Spinal cord (tissue), 9 donors: ENCODE measurements at regions not wholly inside any gene's neighbourhood (a gene's known extent, or its start where the extent isn't known, plus 50 kb on each side); places are given as distances from the start of the nearest gene placed in this dataset.

Source experiments
- DNase-seq, 6 donors: peaks; one replicate each; pipeline versions ENCODE4 v3.0.0 to v3.0.0-alpha.2; 2013 to 2015; ENCODE audit warnings: low spot score in 6 of 6, low read depth in 4 of 6
- H3K27ac ChIP-seq: one replicate; pipeline ENCODE4 v1.5.1; 2013; ENCODE audit warnings: low read depth, low read length, control low read depth
- H3K27me3 ChIP-seq: one replicate; pipeline ENCODE4 v1.6.1; 2013; ENCODE audit warnings: low read length; ENCODE audit not compliant: control insufficient read depth, insufficient read depth
- H3K36me3 ChIP-seq: one replicate; pipeline ENCODE4 v1.6.1; 2013; ENCODE audit warnings: low read length; ENCODE audit not compliant: control insufficient read depth, insufficient read depth
- H3K4me1 ChIP-seq: one replicate; pipeline ENCODE4 v1.6.1; 2013; ENCODE audit warnings: low read length; ENCODE audit not compliant: control insufficient read depth, insufficient read depth
- H3K4me3 ChIP-seq: one replicate; pipeline ENCODE4 v1.5.1; 2013; ENCODE audit warnings: low read depth, low read length, control low read depth
- H3K9me3 ChIP-seq: one replicate; pipeline ENCODE4 v1.6.1; 2013; ENCODE audit warnings: low read length; ENCODE audit not compliant: control insufficient read depth, insufficient read depth
- WGBS: methylation state at CpG from one replicate; pipeline ENCODE4 v1.1.5; 2013; ENCODE audit warnings: missing lambda C conversion rate; ENCODE audit not compliant: insufficient coverage; 5-methylcytosine and 5-hydroxymethylcytosine counted together
- donor health status: healthy.

DNA sequence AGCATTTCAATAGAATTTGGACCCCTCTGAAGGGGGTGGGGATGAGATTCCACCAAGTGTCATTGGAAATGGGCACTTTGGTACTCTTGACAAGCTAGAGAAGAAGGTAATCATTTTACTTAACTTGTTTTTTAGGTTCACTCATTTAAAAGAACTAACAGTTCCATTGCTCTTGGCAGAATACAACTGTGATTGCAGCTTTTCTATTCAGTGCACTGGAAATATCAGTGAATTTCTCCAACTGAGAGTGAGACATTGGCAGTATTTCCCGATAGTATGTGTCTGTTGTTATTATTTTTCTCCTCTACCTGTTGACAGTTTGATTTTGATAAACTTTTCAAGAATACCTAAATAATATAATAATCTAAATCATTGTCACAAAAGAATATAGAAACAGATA lies 1356.7 kb upstream of the NXPH2 start:
- H3K4me1 ChIP-seq: no peaks in the 10 kb centered on the region
- no peaks in the 10 kb centered on the region for H3K9me3 ChIP-seq
- H3K4me3 ChIP-seq: no peak overlapping the region
- H3K27me3 ChIP-seq: no peaks in the 10 kb centered on the region
- peak in 1 of 6 donors; percentile 41 for DNase-seq
- no peaks in the 10 kb centered on the region for H3K36me3 ChIP-seq
- no CpG with 5 or more reads among the region's 1 CpG for WGBS
- H3K27ac ChIP-seq: no peak overlapping the region

GRCh38 chr2:140136366-140136765 lies 1356.2 kb upstream of the NXPH2 start:
- Histone ChIP-seq H3K9me3 (no peaks in the 10 kb centered on the region), H3K36me3 (no peaks in the 10 kb centered on the region), H3K27ac (no peak overlapping the region), H3K27me3 (no peaks in the 10 kb centered on the region), H3K4me1 (no peaks in the 10 kb centered on the region), H3K4me3 (no peak overlapping the region)
- peak in 1 of 6 donors; percentile 54 for DNase-seq

DNA sequence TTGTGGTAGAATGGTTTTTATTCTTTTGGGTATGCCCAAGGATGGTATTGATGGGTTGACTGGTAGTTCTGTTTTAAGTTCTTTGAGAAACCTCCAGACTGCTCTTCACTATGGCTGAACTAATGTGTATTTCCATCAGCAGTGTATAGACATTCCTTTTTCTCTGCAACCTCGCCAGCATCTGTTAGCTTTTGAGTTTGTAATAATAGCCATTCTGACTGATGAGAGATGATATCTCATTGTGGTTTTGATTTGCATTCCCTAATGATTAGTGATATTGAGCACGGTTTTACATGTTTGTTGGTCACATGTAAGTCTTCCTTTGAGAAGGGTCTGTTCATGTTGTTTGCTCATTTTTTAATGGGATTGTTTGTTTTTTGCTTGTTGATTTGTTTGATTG lies 1348.7 kb upstream of the NXPH2 start:
- WGBS: 80% methylated on average over 1 of the region's 2 CpGs
- no peak for DNase-seq
- Histone ChIP-seq H3K27ac (no peak overlapping the region), H3K4me1 (no peaks in the 10 kb centered on the region), H3K9me3 (no peaks in the 10 kb centered on the region), H3K36me3 (no peaks in the 10 kb centered on the region), H3K4me3 (no peak overlapping the region), H3K27me3 (no peaks in the 10 kb centered on the region)

GRCh38 chr2:140122001-140122400 lies 1341.8 kb upstream of the NXPH2 start:
- 92% methylated on average over 3 of the region's 5 CpGs for WGBS
- Histone ChIP-seq H3K36me3 (no peaks in the 10 kb centered on the region), H3K27ac (no peak overlapping the region), H3K4me1 (no peaks in the 10 kb centered on the region), H3K9me3 (no peaks in the 10 kb centered on the region), H3K4me3 (no peak overlapping the region), H3K27me3 (no peaks in the 10 kb centered on the region)
- no peak for DNase-seq

- Histone ChIP-seq H3K27ac (no peak overlapping the region), H3K36me3 (no peaks in the 10 kb centered on the region), H3K9me3 (no peaks in the 10 kb centered on the region), H3K4me1 (no peaks in the 10 kb centered on the region), H3K4me3 (no peak overlapping the region), H3K27me3 (no peaks in the 10 kb centered on the region)
- no CpG with 5 or more reads among the region's 1 CpG for WGBS
- peak in 1 of 6 donors; percentile 44 for DNase-seq
These were observed 1337.2 kb upstream of the NXPH2 start for GRCh38 chr2:140117386-140117785.

DNA sequence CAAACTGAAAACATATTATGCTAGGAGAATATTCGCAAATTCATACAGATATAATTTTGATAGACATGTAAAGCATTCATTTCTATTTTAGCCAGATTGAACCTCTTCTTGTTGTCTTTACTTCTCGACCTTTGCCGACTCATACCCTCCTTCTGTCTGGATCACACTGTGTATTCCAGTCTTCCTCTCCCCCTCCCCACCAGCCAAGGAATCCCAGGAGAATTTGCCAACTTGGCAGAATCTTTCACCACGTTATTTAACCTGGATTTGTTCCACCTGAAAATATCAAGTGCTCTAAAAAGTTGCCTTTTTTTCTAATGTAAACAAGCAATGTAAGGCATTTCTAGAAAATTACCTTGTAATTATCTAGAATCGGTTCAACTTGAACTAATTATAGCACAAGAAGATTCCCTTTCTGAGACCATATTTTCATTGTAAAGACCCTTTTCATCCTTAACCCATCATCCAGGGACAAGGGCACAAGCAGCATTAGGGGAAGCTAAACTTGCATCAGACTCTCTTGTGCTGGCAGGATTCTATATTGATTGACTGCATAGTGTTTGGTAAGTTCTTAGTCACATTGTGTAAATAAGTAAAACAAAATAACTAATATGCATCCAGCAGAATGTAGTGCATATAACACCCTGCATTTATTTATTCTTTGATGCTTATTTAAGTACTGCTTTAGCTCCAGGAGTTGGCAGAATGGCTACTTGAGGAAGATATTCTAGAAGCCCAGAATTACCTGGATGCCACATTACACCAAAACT lies 1328.7 kb upstream of the NXPH2 start:
- no peaks in the 10 kb centered on the region for H3K36me3 ChIP-seq
- H3K4me1 ChIP-seq: no peaks in the 10 kb centered on the region
- WGBS: 90% methylated on average over 2 of the region's 5 CpGs
- DNase-seq: peak in 1 of 6 donors; percentile 24
- H3K27ac ChIP-seq: no peak overlapping the region
- peaks cover 2% of the 10 kb centered on the region for H3K9me3 ChIP-seq
- H3K4me3 ChIP-seq: no peak overlapping the region
- H3K27me3 ChIP-seq: no peaks in the 10 kb centered on the region

GRCh38 chr2:140091926-140092325 lies 1311.7 kb upstream of the NXPH2 start:
- Histone ChIP-seq H3K4me3 (no peak overlapping the region), H3K9me3 (no peaks in the 10 kb centered on the region), H3K36me3 (no peaks in the 10 kb centered on the region), H3K27me3 (no peaks in the 10 kb centered on the region), H3K27ac (no peak overlapping the region), H3K4me1 (no peaks in the 10 kb centered on the region)
- WGBS: no CpG with 5 or more reads among the region's 1 CpG
- no peak for DNase-seq

GRCh38 chr2:140086964-140087363 lies 1306.8 kb upstream of the NXPH2 start:
- WGBS: no CpG with 5 or more reads among the region's 1 CpG
- H3K9me3 ChIP-seq: no peaks in the 10 kb centered on the region
- no peaks in the 10 kb centered on the region for H3K4me1 ChIP-seq
- no peaks in the 10 kb centered on the region for H3K36me3 ChIP-seq
- DNase-seq: peak in 1 of 6 donors; percentile 69
- H3K27ac ChIP-seq: no peak overlapping the region
- H3K4me3 ChIP-seq: no peak overlapping the region
- no peaks in the 10 kb centered on the region for H3K27me3 ChIP-seq

- Histone ChIP-seq H3K9me3 (no peaks in the 10 kb centered on the region), H3K27ac (no peak overlapping the region), H3K36me3 (no peaks in the 10 kb centered on the region), H3K27me3 (no peaks in the 10 kb centered on the region), H3K4me1 (no peaks in the 10 kb centered on the region), H3K4me3 (no peak overlapping the region)
- peak in 3 of 6 donors; percentile 7 to 69 (median 36) for DNase-seq
These were observed 1305.5 kb upstream of the NXPH2 start for GRCh38 chr2:140085674-140086073.

- H3K36me3 ChIP-seq: no peaks in the 10 kb centered on the region
- H3K27ac ChIP-seq: no peak overlapping the region
- peaks cover 3% of the 10 kb centered on the region for H3K4me1 ChIP-seq
- H3K9me3 ChIP-seq: peaks cover 1% of the 10 kb centered on the region
- H3K27me3 ChIP-seq: no peaks in the 10 kb centered on the region
- H3K4me3 ChIP-seq: no peak overlapping the region
- peak in 1 of 6 donors; percentile 37 for DNase-seq
These were observed 1298.8 kb upstream of the NXPH2 start for GRCh38 chr2:140079038-140079437.
